ENCODE measurements at regions not wholly inside any gene's neighbourhood (a gene's known extent, or its start where the extent isn't known, plus 50 kb on each side); places are given as distances from the start of the nearest gene placed in this dataset.
A peak's percentile ranks its signal among the peaks of the same experiment; 100 is the strongest.

- TF ChIP-seq ZSCAN18 (tag by site-specific recombination; IDR thresholded peaks at IDR 0.05) (no peak), ZNF311 (tag by site-specific recombination; IDR thresholded peaks at IDR 0.05; ENCODE audit: borderline replicate concordance) (no peak), ZNF549 (tag by site-specific recombination; IDR thresholded peaks at IDR 0.05) (no peak), ZBTB26 (tag by site-specific recombination; optimal IDR thresholded peaks at IDR 0.05) (no peak), ZNF10 (tag by site-specific recombination; IDR thresholded peaks at IDR 0.05) (no peak), FEZF1 (tag by site-specific recombination; IDR thresholded peaks at IDR 0.05) (no peak), ZNF335 (tag by site-specific recombination; conservative IDR thresholded peaks at IDR 0.05) (no peak), ZNF664 (tag by site-specific recombination; IDR thresholded peaks at IDR 0.05) (no peak), ZNF571 (tag by site-specific recombination; IDR thresholded peaks at IDR 0.05) (no peak), ZFHX2 (tag by site-specific recombination; conservative IDR thresholded peaks at IDR 0.05) (peak; percentile 97), ZNF112 (tag by site-specific recombination; IDR thresholded peaks at IDR 0.05) (no peak), ZNF292 (tag by site-specific recombination; IDR thresholded peaks at IDR 0.05; ENCODE audit: borderline replicate concordance, low read depth) (no peak), ZNF658 (tag by site-specific recombination; IDR thresholded peaks at IDR 0.05) (0 out of 2 replicates have a peak, but pooled peaks have one; percentile 5), ZSCAN5A (tag by site-specific recombination; IDR thresholded peaks at IDR 0.05) (no peak), ZNF518A (tag by site-specific recombination; conservative IDR thresholded peaks at IDR 0.05; ENCODE audit: low read depth) (no peak), ZNF580 (tag by site-specific recombination; IDR thresholded peaks at IDR 0.05) (no peak), ZNF2 (tag by site-specific recombination; IDR thresholded peaks at IDR 0.05) (no peak), ZNF521 (tag by site-specific recombination; IDR thresholded peaks at IDR 0.05) (0 out of 2 replicates have a peak, but pooled peaks have one; percentile 41), ZNF404 (tag by site-specific recombination; IDR thresholded peaks at IDR 0.05) (no peak), ZBTB1 (tag by site-specific recombination; IDR thresholded peaks at IDR 0.05) (no peak), ZBTB49 (tag by site-specific recombination; IDR thresholded peaks at IDR 0.05; ENCODE audit: low read depth) (no peak), ZNF529 (tag by site-specific recombination; IDR thresholded peaks at IDR 0.05; ENCODE audit: insufficient replicate concordance) (no peak), ZNF416 (tag by site-specific recombination; IDR thresholded peaks at IDR 0.05) (no peak), MEIS1 (CRISPR knock-in tag; IDR thresholded peaks at IDR 0.05; ENCODE audit: borderline replicate concordance) (no peak), ZEB2 (tag by site-specific recombination; IDR thresholded peaks at IDR 0.05) (no peak), ZNF324 (tag by site-specific recombination; IDR thresholded peaks at IDR 0.05) (no peak), OVOL3 (tag by site-specific recombination; IDR thresholded peaks at IDR 0.05) (no peak), ZNF621 (tag by site-specific recombination; IDR thresholded peaks at IDR 0.05) (no peak)
These were observed 164.2 kb downstream of the C9orf50 start (continued) for GRCh38 chr9:129456549-129457324.
